OCI-LY3 (cell line): ENCODE measurements at regions not wholly inside any gene's neighbourhood (a gene's known extent, or its start where the extent isn't known, plus 50 kb on each side); places are given as distances from the start of the nearest gene placed in this dataset.
A peak's percentile ranks its signal among the peaks of the same experiment; 100 is the strongest.

Experiments
- CTCF ChIP-seq: fragments of 200-600, 300-600 bp; sonication (generic); IDR thresholded peaks from 2 replicates; pipeline ENCODE4 v1.5.1; 2014; ENCODE audit warnings: antibody characterized with exemption, low read length, low read depth
- EZH2phosphoT487 ChIP-seq: fragments of 200-600 bp; shearing (Covaris generic); IDR thresholded peaks from 2 replicates; pipeline ENCODE4 v1.6.1; 2018; ENCODE audit warnings: antibody characterized with exemption, mixed run types, low read depth

DNA sequence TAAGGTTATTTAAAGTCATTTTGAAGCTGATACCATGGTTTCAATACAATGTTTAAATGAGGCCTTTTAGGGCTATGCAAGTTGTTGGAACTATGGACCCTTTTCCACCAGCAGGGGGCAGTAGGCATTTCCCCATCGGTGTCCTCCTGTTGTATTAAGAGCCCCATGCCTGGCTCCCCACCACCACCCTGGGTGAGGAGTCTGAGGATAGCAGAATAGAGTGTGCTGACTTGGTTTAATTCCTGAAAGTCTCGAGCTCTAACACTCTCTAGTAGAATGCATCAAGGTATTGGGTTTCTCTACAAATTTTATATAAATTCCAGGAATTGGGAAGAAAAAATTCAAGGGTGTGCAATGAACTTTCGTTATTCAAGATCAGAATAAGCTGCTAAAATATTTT lies 234.8 kb upstream of the JADE1 start:
- TF ChIP-seq CTCF = peak; percentile 84
- no peak for TF ChIP-seq EZH2phosphoT487
